HG02973 (cell line): ENCODE measurements at regions not wholly inside any gene's neighbourhood (a gene's known extent, or its start where the extent isn't known, plus 50 kb on each side); places are given as distances from the start of the nearest gene placed in this dataset.

ENCODE experiments used
- ATAC-seq: cut with Tn5 transposase; IDR thresholded peaks from one replicate; pipeline ENCODE4 v1.9.1; 2021; ENCODE audit warnings: moderate library complexity; ENCODE audit not compliant: unreplicated experiment

DNA sequence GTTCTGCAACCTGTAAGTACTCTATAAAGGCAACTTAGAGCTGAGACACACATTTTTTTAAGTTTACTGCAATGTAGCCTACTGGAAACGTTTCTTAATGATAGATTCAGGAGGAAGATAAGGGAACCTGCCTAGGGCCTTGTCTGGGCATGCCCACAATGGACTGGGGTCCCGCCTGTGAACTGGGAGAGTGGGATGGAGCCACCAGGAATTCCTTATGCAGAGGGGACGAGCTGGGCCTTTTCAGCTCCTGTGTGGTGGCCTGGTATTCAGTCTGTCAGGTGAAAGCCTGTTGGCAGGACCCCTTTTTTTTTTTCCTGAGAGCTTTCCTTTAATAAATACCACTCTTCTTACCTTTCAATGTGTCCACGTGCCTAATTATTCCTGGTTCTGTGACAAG is 384.4 kb upstream of the ZWINT start:
- ATAC-seq, result no peak

DNA sequence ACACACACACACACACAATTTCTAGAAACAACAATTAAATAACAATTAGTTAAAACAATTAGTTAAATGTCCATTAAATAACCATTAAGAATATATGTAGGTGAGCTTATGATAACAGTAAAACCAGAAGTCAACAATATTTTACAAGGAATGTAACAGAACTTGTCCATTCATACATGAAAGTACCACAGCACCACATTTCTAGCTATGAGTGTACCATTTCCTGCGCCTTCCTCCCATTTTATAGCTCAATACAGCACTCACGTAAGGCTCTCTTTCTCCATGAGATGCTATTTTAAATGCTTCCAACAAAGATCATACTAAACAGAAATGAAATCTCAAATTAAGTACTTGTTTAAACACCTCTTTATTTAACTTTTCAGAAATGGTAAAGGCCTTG is 367.3 kb upstream of the ZWINT start:
- no peak for ATAC-seq

DNA sequence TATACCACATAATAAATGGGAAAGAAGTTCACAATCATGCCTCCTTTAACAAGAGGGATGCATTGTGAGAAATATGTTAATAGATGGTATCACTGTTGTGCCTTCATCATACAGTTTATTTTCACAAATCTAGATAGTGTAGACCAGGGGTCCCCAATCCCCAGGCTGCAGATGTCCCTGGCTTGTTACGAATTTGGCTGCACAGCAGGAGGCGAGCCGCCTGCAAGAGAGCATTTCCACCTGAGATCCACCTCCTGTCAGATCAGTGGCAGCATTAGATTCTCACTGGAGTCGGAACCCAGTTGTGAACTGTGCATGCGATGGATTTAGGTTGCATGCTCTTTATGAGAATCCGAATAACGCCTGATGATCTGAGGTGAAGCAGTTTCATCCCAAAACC is 361.9 kb upstream of the ZWINT start:
- no peak for ATAC-seq

DNA sequence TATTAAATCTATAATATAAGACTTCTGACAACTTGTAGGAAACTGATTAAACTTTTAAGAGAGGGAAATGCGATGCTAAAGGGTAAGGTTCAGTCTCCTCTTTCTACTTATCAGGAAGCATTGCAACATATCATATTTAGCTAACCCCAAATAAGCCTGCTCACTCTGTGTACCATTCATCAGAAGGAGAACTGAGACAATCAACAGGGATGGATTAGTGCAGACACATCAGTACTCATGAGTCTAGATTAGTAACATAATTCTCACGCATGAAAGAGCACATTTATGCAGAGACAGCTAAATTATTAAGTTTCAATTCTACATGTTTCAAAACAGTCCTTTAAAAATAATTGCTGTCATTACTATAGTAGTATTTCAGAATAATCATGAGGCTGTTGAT is 354.2 kb upstream of the ZWINT start:
- ATAC-seq, result no peak

DNA sequence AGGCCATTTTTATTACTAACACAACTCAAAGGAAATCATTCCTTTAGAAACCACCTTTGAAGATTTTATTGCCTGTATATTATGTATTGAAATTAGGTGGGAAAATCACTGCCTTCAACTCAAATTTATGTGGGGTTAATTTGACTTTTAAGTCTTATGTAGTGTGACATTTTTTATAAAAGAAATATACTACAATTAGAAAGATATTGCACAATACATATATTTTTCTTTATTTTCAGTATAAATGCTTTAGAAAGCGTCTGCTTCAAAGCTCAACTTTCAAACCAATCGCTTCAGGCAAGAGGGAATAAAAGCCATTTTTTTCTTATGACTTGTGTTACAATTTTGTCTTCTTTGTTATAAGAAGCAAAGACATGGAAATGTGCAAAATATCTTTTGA is 337.4 kb upstream of the ZWINT start:
- no peak for ATAC-seq

DNA sequence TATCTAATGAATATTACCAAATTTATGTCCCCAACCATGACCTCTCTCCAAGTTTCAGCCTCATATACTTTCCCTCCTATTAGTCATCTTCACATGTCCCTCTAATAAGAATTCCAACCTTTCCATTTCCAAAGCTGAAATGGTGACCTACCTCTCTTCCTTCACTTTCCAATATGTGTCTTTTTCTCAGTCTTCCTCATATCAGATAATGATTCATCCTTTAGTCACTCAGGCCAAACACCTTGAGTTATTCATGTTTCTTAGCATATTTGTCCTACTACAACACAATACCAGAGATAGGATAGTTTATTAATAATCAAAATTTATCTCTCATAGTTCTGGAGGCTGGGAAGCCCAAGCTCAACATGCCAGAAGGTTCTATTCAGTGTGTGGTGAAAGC is 318.5 kb upstream of the ZWINT start:
- no peak for ATAC-seq

DNA sequence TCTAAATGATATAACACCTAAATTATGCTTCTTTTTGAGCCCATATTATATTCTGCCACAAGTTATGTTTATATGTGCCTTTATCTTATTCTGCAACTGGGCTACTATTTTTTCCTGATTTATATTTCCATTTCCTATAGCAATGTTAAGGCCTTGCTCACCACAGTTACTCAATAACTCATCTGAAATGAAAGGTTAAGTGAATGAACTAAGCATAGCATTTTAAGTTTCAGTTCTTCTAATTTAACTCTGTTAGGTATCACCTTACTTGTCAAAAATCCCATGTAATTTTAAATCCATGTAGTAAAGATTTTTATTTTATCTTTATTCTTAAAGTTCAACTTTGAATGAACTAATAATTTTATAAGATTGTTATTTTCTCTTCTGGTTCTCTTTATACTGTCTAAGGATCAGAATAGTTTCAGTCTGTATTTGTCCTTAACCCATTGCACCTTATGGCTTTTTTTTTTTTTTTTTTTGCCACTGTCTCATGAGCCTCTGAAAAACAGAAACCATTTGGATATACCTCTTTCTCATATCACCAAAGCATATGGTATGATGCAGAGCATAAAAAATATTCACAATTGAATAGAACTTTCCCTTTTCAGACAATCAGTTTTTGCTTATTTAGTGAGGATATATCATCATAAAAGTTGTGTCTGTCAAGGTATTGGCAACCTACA is 301.8 kb upstream of the ZWINT start:
- ATAC-seq, result peak; percentile 95

DNA sequence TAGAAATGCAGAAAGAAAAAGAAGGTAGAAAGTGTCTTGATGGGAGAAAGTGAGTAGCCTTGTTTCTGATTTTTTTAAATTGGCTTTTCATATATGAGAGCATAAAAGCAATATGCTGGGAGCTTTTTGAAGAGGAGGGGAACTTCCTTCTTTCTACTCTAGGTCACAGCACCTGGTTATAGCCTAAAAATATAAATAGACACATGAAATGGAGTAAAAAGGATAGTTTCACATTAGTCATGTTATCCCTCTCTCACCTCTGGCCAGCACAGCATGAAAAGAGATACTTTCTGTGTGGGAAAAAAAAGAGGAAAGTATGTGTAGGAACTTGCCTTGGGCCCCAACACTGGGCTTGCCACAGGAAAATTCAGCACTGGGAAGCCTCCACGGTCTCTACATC is 292.2 kb upstream of the ZWINT start:
- ATAC-seq, result no peak

DNA sequence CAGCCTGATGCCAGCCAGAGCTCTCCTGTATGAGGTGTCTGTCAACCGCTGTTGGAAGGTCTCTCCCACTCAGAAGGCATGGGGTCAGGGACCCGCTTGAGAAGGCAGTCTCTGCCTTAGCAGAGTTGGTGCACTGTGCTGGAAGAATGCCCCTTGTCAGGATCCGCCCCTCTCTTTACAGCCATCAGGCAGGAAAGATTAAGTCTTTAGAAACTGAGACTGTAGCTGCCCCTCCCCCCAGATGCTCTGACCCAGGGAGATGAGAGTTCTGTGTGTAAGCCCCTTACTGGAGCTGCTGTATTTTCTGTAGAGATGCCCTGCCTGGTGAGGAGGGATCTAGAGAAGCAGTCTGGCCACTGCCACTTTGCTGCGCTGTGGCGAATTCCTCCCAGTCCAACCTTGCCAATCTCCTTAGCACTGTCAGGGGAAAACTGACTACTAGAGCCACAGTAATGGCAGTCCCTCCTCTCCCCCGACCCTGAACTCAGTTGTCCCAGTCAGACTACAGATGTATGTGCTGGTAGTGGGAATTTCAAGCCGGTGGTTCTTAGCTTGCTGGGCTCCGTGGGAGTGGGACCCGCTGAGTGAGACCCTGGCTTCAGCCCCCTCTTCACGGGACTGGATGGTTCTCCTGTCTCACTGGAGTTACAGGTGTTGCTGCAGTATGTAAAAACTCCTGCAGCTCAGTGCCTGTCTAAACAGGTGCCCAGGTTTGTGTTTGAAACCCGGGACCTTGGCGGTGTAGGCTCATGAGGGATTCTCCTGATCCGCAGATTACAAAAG is 285.5 kb upstream of the ZWINT start:
- ATAC-seq, result no peak

DNA sequence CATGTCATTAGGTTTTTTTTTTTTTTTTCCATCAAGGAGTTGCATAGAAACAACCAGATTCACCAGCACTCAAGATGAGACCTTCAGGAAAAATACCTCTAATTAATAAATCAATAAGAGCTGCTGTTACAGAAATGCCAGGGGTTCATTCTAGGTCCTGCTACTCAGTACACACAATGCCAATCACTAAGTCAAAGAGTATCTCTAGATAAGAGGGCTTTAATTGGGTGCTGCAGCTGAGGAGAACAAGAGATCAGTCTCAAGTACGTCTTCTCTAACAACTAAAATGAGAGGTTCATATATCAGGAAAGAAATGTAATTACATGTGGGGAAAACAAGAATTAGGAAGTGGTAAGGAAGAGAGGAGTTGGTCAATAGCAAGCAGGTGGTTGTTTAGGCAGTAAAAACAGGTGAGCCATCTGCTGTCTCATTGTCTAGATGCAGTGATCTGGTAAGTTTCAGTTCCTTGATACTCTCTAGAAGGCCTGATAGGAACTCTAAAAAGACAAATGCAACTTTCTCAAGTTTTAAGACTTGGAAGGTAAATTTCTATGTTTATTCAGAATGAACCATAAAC is 272.9 kb upstream of the ZWINT start:
- peak; percentile 100 for ATAC-seq

DNA sequence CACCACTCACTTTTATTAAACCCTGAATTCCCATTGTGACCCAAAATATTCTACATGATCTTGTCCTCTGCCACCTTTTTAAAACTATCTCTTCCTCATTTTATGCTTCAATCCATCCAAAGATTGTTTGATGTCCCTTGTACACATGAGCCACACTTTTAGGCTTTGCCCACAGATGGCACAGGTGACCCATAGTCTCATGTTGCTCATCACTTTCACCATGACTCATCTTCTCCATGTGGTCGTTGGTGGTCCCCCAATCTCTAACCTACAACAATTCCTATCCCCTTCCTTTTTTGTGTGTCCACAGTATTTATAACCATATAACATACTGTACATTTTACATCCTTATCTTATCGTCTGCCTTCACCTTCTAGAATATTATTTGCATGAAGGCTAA is 271.5 kb upstream of the ZWINT start:
- ATAC-seq, result no peak

DNA sequence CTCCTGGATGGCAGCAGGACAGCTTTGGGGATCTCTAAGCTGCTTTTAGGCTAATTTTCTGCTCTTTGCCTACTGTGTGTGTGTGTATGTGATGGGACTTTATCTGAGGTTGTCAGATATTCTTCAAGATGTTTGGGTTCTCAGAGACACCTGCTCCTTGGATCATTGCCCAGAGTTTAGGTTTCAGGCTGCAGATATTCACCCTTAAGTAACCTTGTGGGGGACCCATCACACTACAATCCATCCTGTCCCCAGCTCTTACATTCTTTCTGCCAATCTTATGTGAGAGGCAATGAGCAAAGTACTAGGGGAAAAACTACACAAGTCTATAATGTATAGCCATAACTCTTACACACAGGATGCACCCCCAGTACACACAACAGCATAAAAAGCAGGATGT is 263.0 kb upstream of the ZWINT start:
- ATAC-seq, result peak; percentile 53

DNA sequence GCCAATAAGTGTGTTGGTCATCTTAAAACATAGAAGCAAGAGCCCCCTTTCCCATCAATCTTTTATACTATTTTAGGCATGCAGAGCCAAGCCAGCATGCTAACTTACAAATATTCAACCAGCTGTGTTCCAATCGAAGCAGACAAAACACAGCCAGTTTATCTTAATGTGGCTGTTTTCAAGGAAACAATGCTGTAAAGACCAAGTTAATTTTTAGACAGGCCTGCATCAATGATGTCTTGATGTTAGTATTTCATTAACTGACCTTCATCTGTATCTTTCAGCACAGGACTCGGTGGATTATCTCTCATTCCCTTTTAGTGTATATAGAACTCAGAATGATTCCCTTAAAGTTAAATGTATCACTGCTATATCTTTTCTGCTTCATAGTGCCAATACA is 262.0 kb upstream of the ZWINT start:
- ATAC-seq, result no peak

DNA sequence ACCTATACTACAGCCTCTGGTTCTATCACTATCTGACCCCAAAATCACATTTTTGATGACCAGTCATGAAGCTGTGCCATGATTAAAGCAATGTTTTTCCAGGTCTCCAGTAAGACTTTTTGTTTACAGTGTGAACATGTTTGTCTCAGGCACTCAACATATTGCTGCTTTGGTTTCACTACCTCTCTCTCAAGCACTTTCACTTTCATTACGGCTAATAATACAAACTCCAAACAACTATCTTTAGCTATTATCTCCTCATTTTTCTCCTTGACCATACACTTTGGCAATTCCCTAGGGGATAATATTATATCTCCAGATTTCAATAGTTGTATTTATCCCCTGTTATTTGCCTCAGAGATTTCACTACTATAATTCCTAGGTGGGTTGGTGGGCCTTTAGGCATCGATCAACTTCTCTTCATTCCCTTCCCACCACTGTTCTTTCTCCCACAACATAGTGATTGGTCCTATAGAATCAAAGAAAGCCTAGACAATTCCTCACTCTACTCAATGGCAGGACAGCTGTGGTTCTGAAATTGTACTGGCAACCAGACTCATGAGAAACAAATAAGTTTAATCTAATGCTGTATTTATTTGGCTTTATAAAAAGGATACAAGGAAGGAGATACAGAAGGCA is 261.4 kb upstream of the ZWINT start:
- ATAC-seq, result peak; percentile 88

DNA sequence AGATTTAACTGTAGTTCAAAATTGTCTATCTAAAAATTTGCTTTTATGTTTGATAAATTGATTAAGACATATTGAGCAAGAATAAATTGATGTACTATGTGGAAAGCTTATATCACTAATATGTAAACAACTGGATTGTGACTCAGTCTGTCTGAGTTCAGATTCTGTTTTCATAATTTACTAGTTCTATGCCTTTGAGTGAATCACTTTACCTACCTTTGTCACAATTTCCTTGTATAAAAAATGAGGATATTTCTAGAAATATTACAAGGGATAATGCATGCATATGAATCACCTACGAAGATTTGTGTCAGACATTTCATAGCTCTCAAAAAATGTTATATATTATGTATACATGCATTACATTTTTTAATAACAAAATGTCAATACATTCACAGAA is 245.1 kb upstream of the ZWINT start:
- no peak for ATAC-seq

DNA sequence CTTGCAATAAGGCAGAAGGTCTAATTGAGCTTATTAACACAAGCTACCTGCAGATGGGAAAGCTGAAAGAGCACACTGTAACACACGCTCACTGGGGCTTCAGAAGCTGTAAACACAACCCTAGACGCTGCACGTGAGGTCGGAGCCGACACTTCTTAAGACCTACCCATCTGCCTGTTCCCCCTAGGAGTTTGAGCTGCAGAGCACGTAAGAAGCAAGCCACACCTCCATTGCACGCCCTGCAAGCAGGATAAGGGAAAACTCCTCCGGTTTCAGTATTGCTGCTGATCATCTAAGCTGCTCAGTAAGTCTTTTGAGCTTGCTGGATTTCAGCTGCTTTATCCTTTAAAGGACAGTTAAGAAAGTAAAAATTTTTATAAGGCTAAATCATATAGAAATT is 244.0 kb upstream of the ZWINT start:
- ATAC-seq, result no peak

DNA sequence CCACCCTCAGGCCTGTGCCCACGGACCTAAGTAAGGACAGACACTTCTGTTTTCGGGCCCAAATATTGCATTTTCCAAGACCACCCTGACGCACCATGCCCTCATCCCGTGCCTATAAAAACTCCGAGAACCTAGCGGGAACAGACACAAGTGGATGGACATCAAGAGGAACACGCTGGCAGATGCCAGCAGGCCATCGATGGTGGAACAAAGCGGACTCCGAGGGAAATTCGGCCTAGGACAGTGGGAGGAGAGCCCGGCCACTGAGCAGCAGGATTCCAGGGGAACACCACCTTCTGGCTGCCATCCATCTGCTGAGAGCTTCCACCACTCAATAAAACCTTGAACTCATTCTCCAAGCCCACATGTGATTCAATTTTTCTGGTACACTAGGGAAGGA is 243.6 kb upstream of the ZWINT start:
- ATAC-seq, result no peak

DNA sequence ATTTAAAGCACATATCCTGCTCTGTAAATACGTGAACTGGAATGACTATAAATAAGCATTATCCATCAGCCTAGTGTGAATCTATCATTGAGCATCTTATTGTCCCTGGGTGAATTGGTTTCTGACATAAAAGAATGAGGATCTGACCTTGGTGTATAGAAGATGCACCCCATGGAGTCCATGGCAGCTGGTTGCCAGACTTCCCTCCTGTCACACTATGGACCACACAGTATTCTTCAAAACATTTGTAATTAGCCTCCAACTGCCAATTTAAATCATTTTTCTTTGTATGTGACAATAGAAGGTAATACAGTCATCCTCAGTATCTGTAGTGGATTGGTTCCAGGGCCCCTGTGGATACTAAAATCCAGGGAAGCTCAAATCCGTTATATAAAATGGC is 238.1 kb upstream of the ZWINT start:
- no peak for ATAC-seq

DNA sequence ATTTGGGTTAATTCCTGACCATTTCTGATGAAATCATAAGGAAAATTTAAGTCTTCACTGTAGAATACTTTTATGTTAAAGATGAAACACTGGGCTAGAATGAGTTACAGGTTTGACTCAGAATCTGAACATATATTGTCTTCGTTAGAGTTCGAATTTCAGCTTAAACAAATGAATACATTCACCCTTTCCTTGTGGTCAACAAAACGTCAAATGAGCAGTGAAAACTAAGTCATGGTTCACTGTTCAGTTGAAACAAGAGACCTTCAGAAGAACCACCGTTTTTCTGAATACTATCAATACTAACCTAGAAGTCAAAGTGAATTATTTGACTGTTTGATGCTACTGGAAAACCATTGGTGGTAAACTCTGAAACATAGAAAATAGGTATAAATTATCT is 235.2 kb upstream of the ZWINT start:
- no peak for ATAC-seq

DNA sequence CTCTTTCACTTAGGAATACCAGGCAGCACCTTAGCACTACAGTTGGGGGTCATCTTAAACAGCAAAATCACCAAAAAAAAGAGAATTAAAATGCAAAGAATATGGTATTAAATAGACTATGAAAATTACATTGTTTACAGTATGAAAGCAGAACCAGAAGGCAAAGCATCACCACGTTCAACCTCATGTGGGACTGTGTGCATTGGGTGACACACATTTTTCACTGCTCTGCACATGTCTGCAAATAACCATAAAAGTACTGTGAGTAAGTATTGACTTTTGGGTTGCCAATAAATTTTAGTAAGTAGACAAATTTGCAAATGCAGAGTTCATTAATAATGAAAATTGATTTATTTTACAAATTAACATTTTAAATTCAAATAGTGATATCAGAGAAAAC is 232.1 kb upstream of the ZWINT start:
- ATAC-seq, result no peak

DNA sequence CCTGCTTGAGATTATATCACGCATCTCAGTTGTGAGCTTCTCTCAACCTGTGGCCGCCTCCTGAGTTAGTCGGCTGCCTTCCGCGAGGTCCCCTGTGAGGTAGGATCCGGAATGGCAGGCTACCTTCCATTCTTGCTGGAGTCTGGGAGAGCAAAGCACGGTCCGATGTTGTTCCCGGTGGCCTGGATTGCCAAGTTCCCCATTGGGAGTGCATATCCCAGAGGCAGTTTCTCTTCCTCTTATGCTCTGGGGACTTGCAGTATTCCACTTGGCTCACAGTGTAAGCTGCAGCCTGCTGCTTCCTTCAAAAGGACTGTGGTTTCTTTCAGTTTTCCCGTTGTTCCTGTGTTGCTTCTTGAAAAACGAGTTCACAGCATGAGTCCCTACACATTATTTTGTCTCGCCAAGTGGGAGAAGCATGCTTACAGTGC is 225.4 kb upstream of the ZWINT start:
- ATAC-seq, result no peak
